ENCODE measurements at regions not wholly inside any gene's neighbourhood (a gene's known extent, or its start where the extent isn't known, plus 50 kb on each side); places are given as distances from the start of the nearest gene placed in this dataset.

GRCh38 chr3:14347110-14347509 lies 55.3 kb upstream of the SLC6A6 start:
- TF ChIP-seq RCOR1 (IDR thresholded peaks at IDR 0.05; ENCODE audit: insufficient replicate concordance, low read length) = no peak
- TF ChIP-seq CTCF (conservative IDR thresholded peaks at IDR 0.05; ENCODE audit: low read depth, low read length) = no peak
- no peak for TF ChIP-seq POLR2A (IDR thresholded peaks at IDR 0.05; ENCODE audit: low read depth, low read length)
- TF ChIP-seq RFX5 (IDR thresholded peaks at IDR 0.05; ENCODE audit: low read depth, low read length) = no peak
